Heart left ventricle (tissue), 16 donors: ENCODE measurements at regions not wholly inside any gene's neighbourhood (a gene's known extent, or its start where the extent isn't known, plus 50 kb on each side); places are given as distances from the start of the nearest gene placed in this dataset.
A peak's percentile ranks its signal among the peaks of the same experiment; 100 is the strongest.

Experiments
- ATAC-seq, 4 donors: fragments of 200-7000 bp; cut with Tn5 transposase; one replicate each; pipeline ENCODE4 v1.9.1; 2020 to 2022; ENCODE audit warnings: moderate library complexity in 4 of 4, mild to moderate bottlenecking in 3 of 4, moderate number of reproducible peaks in 1 of 4
- DNase-seq, 5 donors: peaks; one replicate each; pipeline ENCODE4 v3.0.0-alpha.2; 2020
- H3K27ac ChIP-seq, 12 donors: fragments of 200-600 bp; sonication (generic) in 4 of 12; one replicate each; pipeline versions ENCODE4 v1.5.0 to v1.8.0; 2016 to 2022; ENCODE audit warnings: mild to moderate bottlenecking in 2 of 12
- H3K27me3 ChIP-seq, 9 donors: fragments of 200-600 bp; sonication (generic) in 2 of 9; one replicate each; pipeline versions ENCODE4 v1.5.1 to v1.8.0; 2016 to 2022; ENCODE audit warnings: mild to moderate bottlenecking in 3 of 9
- H3K36me3 ChIP-seq, 9 donors: fragments of 200-600 bp; sonication (generic) in 2 of 9; one replicate each; pipeline versions ENCODE4 v1.5.0 to v1.8.0; 2018 to 2022; ENCODE audit warnings: mild to moderate bottlenecking in 2 of 9
- H3K4me1 ChIP-seq, 12 donors: fragments of 200-600 bp; sonication (generic) in 4 of 12; one replicate each; pipeline versions ENCODE4 v1.5.0 to v1.8.0; 2016 to 2022; ENCODE audit warnings: mild to moderate bottlenecking in 3 of 12
- H3K4me3 ChIP-seq, 12 donors: fragments of 200-600 bp; sonication (generic) in 4 of 12; one replicate each; pipeline versions ENCODE4 v1.5.0 to v1.8.0; 2017 to 2022; ENCODE audit warnings: mild to moderate bottlenecking in 9 of 12, moderate library complexity in 4 of 12
- H3K9me3 ChIP-seq, 12 donors: fragments of 200-600 bp; sonication (generic) in 4 of 12; one replicate each; pipeline versions ENCODE4 v1.5.0 to v1.8.0; 2016 to 2022; ENCODE audit warnings: mild to moderate bottlenecking in 1 of 12
- POLR2A ChIP-seq, 2 donors: fragments of 450-650 bp; IDR thresholded peaks; one replicate each; pipeline ENCODE4 v1.6.1; 2017; ENCODE audit warnings: antibody characterized with exemption in 2 of 2, mild to moderate bottlenecking in 2 of 2, moderate library complexity in 2 of 2
- WGBS, 4 donors: extraction: QIAGEN DNeasy Blood & Tissue Kit in 2 of 4; methylation state at CpG; one replicate each; pipeline versions ENCODE4 v1.1.5 to v1.1.7; 2013 to 2018; 5-methylcytosine and 5-hydroxymethylcytosine counted together
- intact Hi-C, 10 donors: fragments of 100-400 bp; cut with DNase I; formaldehyde crosslinking; loops; one replicate each; pipeline versions ENCODE4 v1.11.1 to v1.14.2; 2022
- TF ChIP-seq, protein P1 (sequence below), 12 donors: fragments of 200-600 bp; sonication (generic) in 4 of 12; IDR thresholded peaks; one replicate each; pipeline versions ENCODE4 v1.5.0 to v1.8.0; 2018 to 2022; ENCODE audit warnings: antibody characterized with exemption in 12 of 12, mild to moderate bottlenecking in 5 of 12
- donor health status: ischemic (EF 13 %, LVEDD 7.1; RV severe dilation, severe dysfunction).
- donor health status: healthy with polysubstance abuse.
- donor health status: DM: no; HTN: yes; CAD: no.
- donor health status: DM: no; HTN: no; CAD: no.
- donor health status: ischemic (EF 25% LVEDD 6.9; RV normal size, moderate dysfunction).
- donor health status: ischemic (EF 25% LVEDD 5.7; RV mildly dilated, moderate dysfunction).
- donor health status: healthy.
- donor health status: DM: yes; HTN: yes; CAD: no.
- donor health status: ischemic (EF 35%, LVEDD 5.7; RV mildly dilated, moderate dysfunction).
- donor health status: nonischemic (EF 11% LVEDD 7.7; RV severe dilation, severe dysfunction).
- donor health status: DM: yes; HTN: yes; CAD: no.
- donor health status: PGD.
- donor health status: ischemic (EF 29% LVEDD 5.4; RV normal size, mild dysfunction).
- donor health status: nonischemic (EF 23%, LVEDD 6.1; RV moderate dilation, normal function).

DNA sequence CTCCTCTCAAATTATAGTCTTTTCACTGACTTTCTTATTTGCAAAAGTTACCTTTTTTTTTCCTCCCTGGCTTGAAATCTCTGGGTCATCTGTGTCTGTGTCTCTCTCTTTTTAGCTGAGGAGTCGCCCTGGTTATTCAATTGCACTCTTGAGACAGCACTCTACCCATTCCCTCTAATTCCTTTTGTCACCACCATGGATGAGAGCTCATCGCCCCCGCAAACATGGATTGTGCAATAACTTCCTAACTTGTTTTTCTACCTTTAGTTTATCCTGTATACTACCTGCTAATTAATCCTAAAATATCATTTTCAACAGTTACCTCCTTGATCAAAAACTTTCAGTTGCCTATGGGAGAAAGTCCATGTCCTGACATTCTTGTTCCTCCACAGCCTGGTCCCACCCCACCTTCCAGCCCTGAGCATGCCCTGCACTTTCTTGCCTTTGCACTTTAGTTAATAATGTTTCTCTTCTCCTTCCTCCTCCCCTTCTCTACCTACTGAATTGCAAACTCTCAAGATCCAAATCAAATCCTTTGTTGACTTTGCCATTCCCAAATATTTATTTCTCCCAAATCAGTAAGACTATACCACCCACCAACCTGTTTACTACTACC lies 110.4 kb upstream of the MAGI3 start:
- DNase-seq (no peak), ATAC-seq (no peak)
- Histone ChIP-seq H3K4me3 (no peak overlapping the region), H3K4me1 (peaks cover 0 to 4% (median 0%) of the 10 kb centered on the region in 12 donors), H3K27me3 (peaks cover 0 to 3% (median 0%) of the 10 kb centered on the region in 9 donors), H3K36me3 (no peaks in the 10 kb centered on the region), H3K27ac (no peak overlapping the region), H3K9me3 (no peaks in the 10 kb centered on the region)
- WGBS, 4 donors: 85 to 91% (median 88%) methylated on average over 3 of the region's 3 CpGs
- intact Hi-C loops: no loop called here
- TF ChIP-seq POLR2A (IDR thresholded peaks at IDR 0.05): no peak
- TF ChIP-seq, protein P1, sequence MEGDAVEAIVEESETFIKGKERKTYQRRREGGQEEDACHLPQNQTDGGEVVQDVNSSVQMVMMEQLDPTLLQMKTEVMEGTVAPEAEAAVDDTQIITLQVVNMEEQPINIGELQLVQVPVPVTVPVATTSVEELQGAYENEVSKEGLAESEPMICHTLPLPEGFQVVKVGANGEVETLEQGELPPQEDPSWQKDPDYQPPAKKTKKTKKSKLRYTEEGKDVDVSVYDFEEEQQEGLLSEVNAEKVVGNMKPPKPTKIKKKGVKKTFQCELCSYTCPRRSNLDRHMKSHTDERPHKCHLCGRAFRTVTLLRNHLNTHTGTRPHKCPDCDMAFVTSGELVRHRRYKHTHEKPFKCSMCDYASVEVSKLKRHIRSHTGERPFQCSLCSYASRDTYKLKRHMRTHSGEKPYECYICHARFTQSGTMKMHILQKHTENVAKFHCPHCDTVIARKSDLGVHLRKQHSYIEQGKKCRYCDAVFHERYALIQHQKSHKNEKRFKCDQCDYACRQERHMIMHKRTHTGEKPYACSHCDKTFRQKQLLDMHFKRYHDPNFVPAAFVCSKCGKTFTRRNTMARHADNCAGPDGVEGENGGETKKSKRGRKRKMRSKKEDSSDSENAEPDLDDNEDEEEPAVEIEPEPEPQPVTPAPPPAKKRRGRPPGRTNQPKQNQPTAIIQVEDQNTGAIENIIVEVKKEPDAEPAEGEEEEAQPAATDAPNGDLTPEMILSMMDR (IDR thresholded peaks at IDR 0.05): no peak

DNA sequence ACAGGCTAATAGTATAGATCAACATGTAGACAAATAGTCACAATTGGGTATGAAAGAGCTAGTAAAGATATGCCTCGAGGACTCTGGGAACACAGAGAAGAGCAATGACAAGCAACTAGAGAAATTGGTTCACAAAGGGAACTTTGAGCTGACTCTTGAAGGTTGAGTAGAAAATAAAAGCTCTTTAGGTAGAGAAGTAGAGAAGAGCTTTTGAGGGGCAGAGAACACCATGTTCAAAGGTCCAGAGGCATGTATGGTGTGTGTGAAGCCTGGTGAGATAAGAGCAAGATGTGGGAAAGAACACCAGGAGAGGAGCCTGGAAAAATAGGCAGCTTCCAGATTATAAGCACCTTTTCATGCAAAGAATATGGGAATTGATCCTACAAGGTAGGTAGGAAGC lies 109.7 kb upstream of the MAGI3 start:
- intact Hi-C loops: no loop called here
- H3K9me3 ChIP-seq: no peaks in the 10 kb centered on the region
- no peak for TF ChIP-seq POLR2A (IDR thresholded peaks at IDR 0.05)
- TF ChIP-seq, protein P1 (IDR thresholded peaks at IDR 0.05): no peak
- ATAC-seq (no peak), DNase-seq (no peak)
- no peaks in the 10 kb centered on the region for H3K36me3 ChIP-seq
- no peak overlapping the region for H3K4me3 ChIP-seq
- 76 to 83% (median 77%) methylated on average over 1 of the region's 1 CpG for WGBS, 4 donors
- peaks cover 0 to 4% (median 0%) of the 10 kb centered on the region in 12 donors for H3K4me1 ChIP-seq
- H3K27me3 ChIP-seq: peaks cover 0 to 3% (median 0%) of the 10 kb centered on the region in 9 donors
- H3K27ac ChIP-seq: no peak overlapping the region

DNA sequence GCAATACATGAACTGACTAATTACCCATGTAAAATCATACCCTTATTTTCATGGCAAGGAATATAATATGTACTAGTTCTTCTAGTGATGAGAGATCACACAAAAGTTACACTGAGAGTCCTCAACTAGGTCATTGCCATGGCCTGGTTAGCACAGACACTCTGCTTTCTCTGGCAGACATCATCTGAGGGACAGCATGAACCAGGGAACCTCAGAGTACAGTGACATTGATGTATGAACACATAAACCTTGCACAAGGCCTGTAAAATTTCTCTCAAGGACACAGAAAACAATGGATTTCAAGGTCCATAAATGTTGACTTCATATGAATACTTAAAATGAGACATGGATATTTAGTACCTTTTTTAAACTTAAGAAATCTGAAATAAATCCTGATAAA lies 108.8 kb upstream of the MAGI3 start:
- Histone ChIP-seq H3K4me1 (peaks cover 0 to 4% (median 0%) of the 10 kb centered on the region in 12 donors), H3K9me3 (no peaks in the 10 kb centered on the region), H3K27me3 (peaks cover 0 to 3% (median 0%) of the 10 kb centered on the region in 9 donors), H3K27ac (no peak overlapping the region), H3K4me3 (no peak overlapping the region), H3K36me3 (no peaks in the 10 kb centered on the region)
- intact Hi-C loops: no loop called here
- DNase-seq (no peak), ATAC-seq (peak in 1 of 4 donors; percentile 51)
- no peak for TF ChIP-seq POLR2A (IDR thresholded peaks at IDR 0.05)
- TF ChIP-seq, protein P1 (IDR thresholded peaks at IDR 0.05): no peak

DNA sequence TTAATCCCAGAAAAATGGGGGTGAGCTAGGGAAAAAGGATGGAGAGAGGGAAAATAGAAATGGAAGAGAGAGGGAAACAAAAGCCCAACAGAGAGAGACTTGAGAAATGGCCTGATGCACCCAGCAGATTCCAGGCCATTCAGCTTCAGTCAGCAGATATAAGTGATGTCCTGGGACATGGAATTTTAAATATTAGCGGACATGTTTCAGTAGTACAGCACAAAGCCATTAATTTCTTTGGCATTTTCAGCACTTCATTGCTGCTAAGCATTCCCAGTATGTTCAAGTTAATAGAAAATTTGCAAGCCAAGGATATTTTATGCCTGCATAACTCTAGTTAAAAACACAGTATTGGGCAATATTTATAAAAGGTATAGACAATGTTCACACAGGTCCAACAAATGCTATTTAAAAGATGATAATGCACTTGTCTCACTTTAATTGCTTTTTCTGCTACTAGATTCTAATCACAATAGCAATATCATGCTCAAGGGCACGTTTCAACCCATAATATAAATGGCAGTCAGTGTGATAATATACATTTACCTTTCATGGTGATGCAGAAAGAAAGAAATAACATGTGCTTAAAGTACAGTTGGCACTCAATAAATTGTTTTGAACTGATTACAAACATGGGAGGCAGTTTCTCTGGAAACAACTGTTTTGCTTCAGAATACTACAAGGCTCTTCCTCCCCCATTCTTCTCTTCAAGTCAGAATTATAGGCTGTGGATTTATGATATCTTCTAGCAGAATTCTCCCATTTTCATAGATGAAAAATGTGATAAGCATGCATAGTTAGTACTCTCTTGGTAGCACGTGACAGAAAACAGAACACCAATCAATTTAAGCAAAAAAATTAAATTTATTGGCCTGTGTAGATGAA lies 108.1 kb upstream of the MAGI3 start:
- Histone ChIP-seq H3K9me3 (no peaks in the 10 kb centered on the region), H3K4me3 (no peak overlapping the region), H3K4me1 (peaks cover 0 to 4% (median 0%) of the 10 kb centered on the region in 12 donors), H3K27ac (no peak overlapping the region), H3K27me3 (peaks cover 0 to 3% (median 0%) of the 10 kb centered on the region in 9 donors), H3K36me3 (no peaks in the 10 kb centered on the region)
- intact Hi-C loops: no loop called here
- TF ChIP-seq, protein P1 (IDR thresholded peaks at IDR 0.05): no peak
- no peak for TF ChIP-seq POLR2A (IDR thresholded peaks at IDR 0.05)
- ATAC-seq: no peak
- no peak for DNase-seq
- 73 to 83% (median 82%) methylated on average over 3 of the region's 3 CpGs for WGBS, 4 donors
